Transverse colon (tissue), 4 donors: ENCODE measurements at regions not wholly inside any gene's neighbourhood (a gene's known extent, or its start where the extent isn't known, plus 50 kb on each side); places are given as distances from the start of the nearest gene placed in this dataset.

Experiments
- DNase-seq: peaks from one replicate; pipeline ENCODE4 v3.0.0-alpha.2; 2019
- H3K27ac ChIP-seq, 4 donors: fragments of 200-600 bp; sonication (generic); 2 replicates each; pipeline ENCODE4 v1.5.1; 2016 to 2018; ENCODE audit warnings: inconsistent platforms in 4 of 4
- H3K27me3 ChIP-seq: fragments of 200-600 bp; sonication (generic); 2 replicates; pipeline ENCODE4 v1.5.1; 2017; ENCODE audit warnings: inconsistent platforms
- H3K36me3 ChIP-seq, 4 donors: fragments of 200-600 bp; sonication (generic); 2 replicates each; pipeline ENCODE4 v1.5.1; 2017 to 2019; ENCODE audit warnings: inconsistent platforms in 4 of 4
- H3K4me1 ChIP-seq, 4 donors: fragments of 200-600 bp; sonication (generic); 2 replicates each; pipeline ENCODE4 v1.5.1; 2017 to 2020; ENCODE audit warnings: inconsistent platforms in 4 of 4
- H3K4me3 ChIP-seq, 4 donors: fragments of 200-600 bp; sonication (generic); 1 replicate in 1 of 4; 2 replicates in 3 of 4; pipeline versions ENCODE4 v1.5.1 to v1.6.1; 2017 to 2019; ENCODE audit warnings: inconsistent platforms in 4 of 4
- H3K9me3 ChIP-seq, 2 donors: fragments of 200-600 bp; sonication (generic); 2 replicates each; pipeline ENCODE4 v1.5.1; 2017 to 2019; ENCODE audit warnings: inconsistent platforms in 2 of 2
- CTCF ChIP-seq, 5 experiments: fragments of 200-600 bp in 3 of 5; fragments of 450-650 bp in 2 of 5; sonication (generic) in 3 of 5; IDR thresholded peaks; 1 replicate in 2 of 5; 2 replicates in 3 of 5; pipeline ENCODE4 v1.5.1; 2016 to 2017; ENCODE audit warnings: antibody characterized with exemption in 5 of 5, inconsistent platforms in 3 of 5, mild to moderate bottlenecking in 2 of 5, moderate library complexity in 1 of 5
- EP300 ChIP-seq: sonication (generic); formaldehyde crosslinking; IDR thresholded peaks from one replicate; pipeline ENCODE4 v1.6.1; 2017; ENCODE audit warnings: antibody characterized with exemption, low read depth
- POLR2A ChIP-seq: fragments of 450-650 bp; IDR thresholded peaks from one replicate; pipeline ENCODE4 v1.6.1; 2016; ENCODE audit warnings: antibody characterized with exemption, mild to moderate bottlenecking, moderate library complexity
- POLR2AphosphoS5 ChIP-seq, 3 donors: sonication (generic); formaldehyde crosslinking; IDR thresholded peaks; one replicate each; pipeline ENCODE4 v1.6.1; 2016; ENCODE audit warnings: antibody characterized with exemption in 3 of 3
- WGBS, 2 donors: methylation state at CpG; one replicate each; pipeline ENCODE4 v1.1.5; 2018; ENCODE audit warnings: low coverage in 1 of 2; 5-methylcytosine and 5-hydroxymethylcytosine counted together
- in situ Hi-C, 4 donors: fragments of 200-750 bp; cut with MboI; loops; one replicate each; pipeline versions ENCODE4 v1.15.0 to v1.15.1; 2017; ENCODE audit warnings: low sequenced_read_pairs in 3 of 4, low pct_ligation_motif_present in 1 of 4, low pct_unique_long_range_greater_than_20kb in 1 of 4
- intact Hi-C: fragments of 100-400 bp; cut with DNase I; formaldehyde crosslinking; loops from one replicate; pipeline ENCODE4 v1.15.1; 2023; ENCODE audit warnings: low total_unique reads

GRCh38 chr13:63551731-63552130, 2136.1 kb upstream of the PCDH20 start:
- intact Hi-C loops: loop anchor here (10.0 kb wide), 1 partner anchor 1173 kb away; no protein-coding TSS in a partner anchor
- H3K4me1 ChIP-seq: no peaks in the 10 kb centered on the region
- DNase-seq: no peak
- no peak overlapping the region for H3K27ac ChIP-seq
- H3K27me3 ChIP-seq: no peaks in the 10 kb centered on the region
- no peaks in the 10 kb centered on the region for H3K9me3 ChIP-seq
- TF ChIP-seq POLR2AphosphoS5 (IDR thresholded peaks at IDR 0.05) (no peak), POLR2A (no peak), EP300 (no peak), CTCF (IDR thresholded peaks at IDR 0.05) (no peak)
- no peak overlapping the region for H3K4me3 ChIP-seq
- in situ Hi-C loops: no loop called here
- 56 to 70% methylated on average over 2 to 3 of the region's 3 CpGs for WGBS, 2 donors
- H3K36me3 ChIP-seq: no peaks in the 10 kb centered on the region

GRCh38 chr13:63546524-63546923, 2130.9 kb upstream of the PCDH20 start:
- intact Hi-C loops (no loop called here), in situ Hi-C loops (no loop called here)
- H3K27me3 ChIP-seq: no peaks in the 10 kb centered on the region
- TF ChIP-seq POLR2AphosphoS5 (IDR thresholded peaks at IDR 0.05) (no peak), POLR2A (no peak), EP300 (no peak), CTCF (IDR thresholded peaks at IDR 0.05) (no peak)
- no peaks in the 10 kb centered on the region for H3K36me3 ChIP-seq
- H3K4me1 ChIP-seq: no peaks in the 10 kb centered on the region
- H3K4me3 ChIP-seq: no peak overlapping the region
- WGBS, 2 donors: 49 to 64% methylated on average over 2 of the region's 2 CpGs
- H3K9me3 ChIP-seq: no peaks in the 10 kb centered on the region
- H3K27ac ChIP-seq: no peak overlapping the region
- no peak for DNase-seq

- DNase-seq: no peak
- Histone ChIP-seq H3K36me3 (no peaks in the 10 kb centered on the region), H3K27ac (no peak overlapping the region), H3K9me3 (no peaks in the 10 kb centered on the region), H3K4me3 (no peak overlapping the region), H3K4me1 (no peaks in the 10 kb centered on the region), H3K27me3 (no peaks in the 10 kb centered on the region)
- 91% methylated on average over 1 of the region's 1 CpG; no CpG with 5 or more reads in 1 of the 2 donors for WGBS, 2 donors
- in situ Hi-C loops: no loop called here
- TF ChIP-seq POLR2AphosphoS5 (IDR thresholded peaks at IDR 0.05) (no peak), EP300 (no peak), POLR2A (no peak), CTCF (IDR thresholded peaks at IDR 0.05) (no peak)
- intact Hi-C loops: no loop called here
Observed at GRCh38 chr13:63542770-63543169, 2127.1 kb upstream of the PCDH20 start.

- TF ChIP-seq POLR2A: no peak
- TF ChIP-seq EP300: no peak
- TF ChIP-seq POLR2AphosphoS5 (IDR thresholded peaks at IDR 0.05): no peak
- no peak for TF ChIP-seq CTCF (IDR thresholded peaks at IDR 0.05)
Observed at GRCh38 chr13:63541336-63541735, 2125.7 kb upstream of the PCDH20 start.

More at GRCh38 chr13:63541336-63541735, 2125.7 kb upstream of the PCDH20 start:
- Histone ChIP-seq H3K36me3 (no peaks in the 10 kb centered on the region), H3K27me3 (no peaks in the 10 kb centered on the region), H3K9me3 (no peaks in the 10 kb centered on the region), H3K4me3 (no peak overlapping the region), H3K27ac (no peak overlapping the region), H3K4me1 (no peaks in the 10 kb centered on the region)
- DNase-seq: no peak
- intact Hi-C loops (no loop called here), in situ Hi-C loops (no loop called here)
- WGBS, 2 donors: 52 to 56% methylated on average over 6 of the region's 6 CpGs
